ENCODE measurements at regions not wholly inside any gene's neighbourhood (a gene's known extent, or its start where the extent isn't known, plus 50 kb on each side); places are given as distances from the start of the nearest gene placed in this dataset.

GRCh38 chr5:39742916-39743315 is 318.1 kb upstream of the DAB2 start:
- Histone ChIP-seq H4K20me1 (ENCODE audit: low read length) (no peaks in the 10 kb centered on the region), H3K36me3 (ENCODE audit: low read depth, low read length) (no peaks in the 10 kb centered on the region), H3K79me2 (ENCODE audit: low read length) (no peaks in the 10 kb centered on the region), H2AFZ (ENCODE audit: low read length) (no peak overlapping the region), H3K9ac (ENCODE audit: low read length) (no peak overlapping the region), H3K9me3 (ENCODE audit: low read length) (no peaks in the 10 kb centered on the region), H3F3A (ENCODE audit: low read length, unreplicated experiment) (no peaks in the 10 kb centered on the region), H3K27ac (ENCODE audit: low read length) (no peak overlapping the region), H3K4me1 (ENCODE audit: insufficient read depth, low read length) (no peaks in the 10 kb centered on the region), H3K4me3 (ENCODE audit: low read length) (no peak overlapping the region), H3K4me2 (ENCODE audit: low read length) (no peak overlapping the region), H3K9me2 (replicated peaks; ENCODE audit: low read length) (no peaks in the 10 kb centered on the region), H3K27me3 (ENCODE audit: low read length) (no peaks in the 10 kb centered on the region)
- intact Hi-C loops (cut with micrococcal nuclease): no loop called here
- ChIA-PET POLR2A (ENCODE audit: unreplicated experiment) (no interaction called here), CTCF (no interaction called here)
- no peak for DNase-seq
- BruUV-seq (replicated peaks): no TSS peak
- ATAC-seq: no peak
- no peak for TF ChIP-seq EZH2phosphoT487 (IDR thresholded peaks at IDR 0.05; ENCODE audit: borderline replicate concordance, low read length)
- TF ChIP-seq, protein P1, sequence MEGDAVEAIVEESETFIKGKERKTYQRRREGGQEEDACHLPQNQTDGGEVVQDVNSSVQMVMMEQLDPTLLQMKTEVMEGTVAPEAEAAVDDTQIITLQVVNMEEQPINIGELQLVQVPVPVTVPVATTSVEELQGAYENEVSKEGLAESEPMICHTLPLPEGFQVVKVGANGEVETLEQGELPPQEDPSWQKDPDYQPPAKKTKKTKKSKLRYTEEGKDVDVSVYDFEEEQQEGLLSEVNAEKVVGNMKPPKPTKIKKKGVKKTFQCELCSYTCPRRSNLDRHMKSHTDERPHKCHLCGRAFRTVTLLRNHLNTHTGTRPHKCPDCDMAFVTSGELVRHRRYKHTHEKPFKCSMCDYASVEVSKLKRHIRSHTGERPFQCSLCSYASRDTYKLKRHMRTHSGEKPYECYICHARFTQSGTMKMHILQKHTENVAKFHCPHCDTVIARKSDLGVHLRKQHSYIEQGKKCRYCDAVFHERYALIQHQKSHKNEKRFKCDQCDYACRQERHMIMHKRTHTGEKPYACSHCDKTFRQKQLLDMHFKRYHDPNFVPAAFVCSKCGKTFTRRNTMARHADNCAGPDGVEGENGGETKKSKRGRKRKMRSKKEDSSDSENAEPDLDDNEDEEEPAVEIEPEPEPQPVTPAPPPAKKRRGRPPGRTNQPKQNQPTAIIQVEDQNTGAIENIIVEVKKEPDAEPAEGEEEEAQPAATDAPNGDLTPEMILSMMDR (conservative IDR thresholded peaks at IDR 0.05; ENCODE audit: low read depth, low read length): no peak
- no peak for TF ChIP-seq EZH2 (IDR thresholded peaks at IDR 0.05; ENCODE audit: low read length, unreplicated experiment)

GRCh38 chr5:39740404-39740803 is 315.6 kb upstream of the DAB2 start:
- intact Hi-C loops (cut with micrococcal nuclease): no loop called here
- no TSS peak for BruUV-seq (replicated peaks)
- Histone ChIP-seq H3K4me3 (ENCODE audit: low read length) (no peak overlapping the region), H3K9me3 (ENCODE audit: low read length) (no peaks in the 10 kb centered on the region), H3F3A (ENCODE audit: low read length, unreplicated experiment) (no peaks in the 10 kb centered on the region), H3K27me3 (ENCODE audit: low read length) (no peaks in the 10 kb centered on the region), H2AFZ (ENCODE audit: low read length) (no peak overlapping the region), H3K9ac (ENCODE audit: low read length) (no peak overlapping the region), H3K36me3 (ENCODE audit: low read depth, low read length) (no peaks in the 10 kb centered on the region), H3K27ac (ENCODE audit: low read length) (no peak overlapping the region), H4K20me1 (ENCODE audit: low read length) (no peaks in the 10 kb centered on the region), H3K4me2 (ENCODE audit: low read length) (no peak overlapping the region), H3K9me2 (replicated peaks; ENCODE audit: low read length) (no peaks in the 10 kb centered on the region), H3K79me2 (ENCODE audit: low read length) (no peaks in the 10 kb centered on the region), H3K4me1 (ENCODE audit: insufficient read depth, low read length) (no peaks in the 10 kb centered on the region)
- TF ChIP-seq EZH2 (IDR thresholded peaks at IDR 0.05; ENCODE audit: low read length, unreplicated experiment): no peak
- TF ChIP-seq EZH2phosphoT487 (IDR thresholded peaks at IDR 0.05; ENCODE audit: borderline replicate concordance, low read length): no peak
- TF ChIP-seq, protein P1 (conservative IDR thresholded peaks at IDR 0.05; ENCODE audit: low read depth, low read length): no peak
- CTCF ChIA-PET: no interaction called here
- ATAC-seq (no peak), DNase-seq (no peak)
- POLR2A ChIA-PET (ENCODE audit: unreplicated experiment): no interaction called here

GRCh38 chr5:39732166-39732565 is 307.4 kb upstream of the DAB2 start:
- ChIA-PET CTCF (no interaction called here), POLR2A (ENCODE audit: unreplicated experiment) (no interaction called here)
- Histone ChIP-seq H3K9ac (ENCODE audit: low read length) (no peak overlapping the region), H3F3A (ENCODE audit: low read length, unreplicated experiment) (no peaks in the 10 kb centered on the region), H3K27me3 (ENCODE audit: low read length) (no peaks in the 10 kb centered on the region), H3K27ac (ENCODE audit: low read length) (no peak overlapping the region), H3K79me2 (ENCODE audit: low read length) (no peaks in the 10 kb centered on the region), H3K4me2 (ENCODE audit: low read length) (no peak overlapping the region), H3K9me2 (replicated peaks; ENCODE audit: low read length) (no peaks in the 10 kb centered on the region), H3K4me1 (ENCODE audit: insufficient read depth, low read length) (no peaks in the 10 kb centered on the region), H4K20me1 (ENCODE audit: low read length) (no peaks in the 10 kb centered on the region), H3K4me3 (ENCODE audit: low read length) (no peak overlapping the region), H2AFZ (ENCODE audit: low read length) (no peak overlapping the region), H3K9me3 (ENCODE audit: low read length) (no peaks in the 10 kb centered on the region), H3K36me3 (ENCODE audit: low read depth, low read length) (no peaks in the 10 kb centered on the region)
- TF ChIP-seq, protein P1 (conservative IDR thresholded peaks at IDR 0.05; ENCODE audit: low read depth, low read length): no peak
- TF ChIP-seq EZH2phosphoT487 (IDR thresholded peaks at IDR 0.05; ENCODE audit: borderline replicate concordance, low read length) (no peak), EZH2 (IDR thresholded peaks at IDR 0.05; ENCODE audit: low read length, unreplicated experiment) (no peak)
- no peak for ATAC-seq
- DNase-seq: no peak
- intact Hi-C loops (cut with micrococcal nuclease): no loop called here
- BruUV-seq (replicated peaks): no TSS peak
